Natural killer cell (primary cell): ENCODE measurements at regions not wholly inside any gene's neighbourhood (a gene's known extent, or its start where the extent isn't known, plus 50 kb on each side); places are given as distances from the start of the nearest gene placed in this dataset.
"Not testable (repeated sequence)": the region's sequence is repeated elsewhere in the genome, so short reads cannot be mapped to it uniquely, and the experiment has no call there.

Experiments
- ATAC-seq, 3 donors: fragments of 150-1000 bp in 2 of 3; fragments of 200-7000 bp in 1 of 3; cut with Tn5 transposase; 1 replicate in 1 of 3; 2 replicates in 2 of 3; pipeline ENCODE4 v1.10.0; 2021; ENCODE audit warnings: mild to moderate bottlenecking in 2 of 3, moderate library complexity in 2 of 3
- DNase-seq, 2 donors: peaks; one replicate each; pipeline versions ENCODE4 v3.0.0 to v3.0.0-alpha.2; 2013 to 2021; ENCODE audit warnings: mixed read lengths in 1 of 2
- H3K27ac ChIP-seq: one replicate; pipeline ENCODE4 v1.5.1; 2013; ENCODE audit warnings: mild to moderate bottlenecking, low read length
- H3K27me3 ChIP-seq: one replicate; pipeline ENCODE4 v1.6.1; 2013; ENCODE audit warnings: low read length; ENCODE audit not compliant: control insufficient read depth, insufficient read depth
- H3K36me3 ChIP-seq: one replicate; pipeline ENCODE4 v1.6.1; 2013; ENCODE audit warnings: low read length; ENCODE audit not compliant: control insufficient read depth, insufficient read depth
- H3K4me1 ChIP-seq: one replicate; pipeline ENCODE4 v1.6.1; 2013; ENCODE audit warnings: low read length; ENCODE audit not compliant: control insufficient read depth, insufficient read depth
- H3K4me3 ChIP-seq: one replicate; pipeline ENCODE4 v1.5.1; 2013; ENCODE audit warnings: low read length
- H3K9me3 ChIP-seq: one replicate; pipeline ENCODE4 v1.6.1; 2013; ENCODE audit warnings: low read length; ENCODE audit not compliant: control insufficient read depth, insufficient read depth
- H3K27ac Mint-ChIP-seq, 2 donors: one replicate each; pipeline ENCODE4 v1.8.0; 2022; ENCODE audit warnings: mild to moderate bottlenecking in 2 of 2, mixed read lengths in 2 of 2, moderate library complexity in 1 of 2
- H3K27me3 Mint-ChIP-seq, 2 donors: one replicate each; pipeline ENCODE4 v1.8.0; 2022; ENCODE audit warnings: low read depth in 2 of 2, mixed read lengths in 2 of 2
- H3K36me3 Mint-ChIP-seq: one replicate; pipeline ENCODE4 v1.8.0; 2022; ENCODE audit warnings: mixed read lengths
- H3K4me1 Mint-ChIP-seq, 2 donors: one replicate each; pipeline ENCODE4 v1.8.0; 2022; ENCODE audit warnings: mixed read lengths in 2 of 2
- H3K4me3 Mint-ChIP-seq: one replicate; pipeline ENCODE4 v1.8.0; 2022; ENCODE audit warnings: mild to moderate bottlenecking, moderate library complexity, mixed read lengths
- H3K9me3 Mint-ChIP-seq, 2 donors: one replicate each; pipeline ENCODE4 v1.8.0; 2022; ENCODE audit warnings: mixed read lengths in 2 of 2
- WGBS: methylation state at CpG from one replicate; pipeline ENCODE4 v1.1.7; 2013; ENCODE audit warnings: missing lambda C conversion rate; ENCODE audit not compliant: insufficient coverage; 5-methylcytosine and 5-hydroxymethylcytosine counted together
- intact Hi-C: fragments of 100-400 bp; cut with micrococcal nuclease; formaldehyde crosslinking; loops from one replicate; pipeline ENCODE4 v1.14.2; 2022
- TF ChIP-seq, protein P1 (sequence below): fragments of 200-600 bp; IDR thresholded peaks from one replicate; pipeline ENCODE4 v1.8.0; 2022; ENCODE audit warnings: antibody characterized with exemption

DNA sequence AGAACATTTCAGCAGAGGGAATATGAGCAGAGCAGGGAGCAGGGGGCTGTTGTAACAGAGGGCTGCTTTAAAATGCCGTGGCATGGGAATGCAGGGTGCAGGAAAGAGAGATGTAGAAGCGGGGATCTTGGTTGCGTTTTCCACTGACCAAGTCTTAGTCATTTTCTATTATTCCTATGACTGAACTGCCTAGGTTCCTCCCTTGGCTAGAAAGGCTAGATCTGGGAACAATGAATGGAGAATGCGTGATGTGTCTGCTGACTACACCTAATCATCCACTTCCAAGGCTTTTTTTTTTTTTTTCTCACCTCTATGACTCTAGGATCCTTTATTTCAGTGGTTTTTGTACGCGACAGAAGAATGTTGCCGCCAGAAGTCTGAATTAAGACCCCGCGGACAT, 607.4 kb upstream of the TBL1XR1 start:
- 96% methylated on average over 9 of the region's 9 CpGs for WGBS
- ATAC-seq = no peak
- peaks cover 8 to 12% of the 10 kb centered on the region in 2 donors for H3K4me1 Mint-ChIP-seq

DNA sequence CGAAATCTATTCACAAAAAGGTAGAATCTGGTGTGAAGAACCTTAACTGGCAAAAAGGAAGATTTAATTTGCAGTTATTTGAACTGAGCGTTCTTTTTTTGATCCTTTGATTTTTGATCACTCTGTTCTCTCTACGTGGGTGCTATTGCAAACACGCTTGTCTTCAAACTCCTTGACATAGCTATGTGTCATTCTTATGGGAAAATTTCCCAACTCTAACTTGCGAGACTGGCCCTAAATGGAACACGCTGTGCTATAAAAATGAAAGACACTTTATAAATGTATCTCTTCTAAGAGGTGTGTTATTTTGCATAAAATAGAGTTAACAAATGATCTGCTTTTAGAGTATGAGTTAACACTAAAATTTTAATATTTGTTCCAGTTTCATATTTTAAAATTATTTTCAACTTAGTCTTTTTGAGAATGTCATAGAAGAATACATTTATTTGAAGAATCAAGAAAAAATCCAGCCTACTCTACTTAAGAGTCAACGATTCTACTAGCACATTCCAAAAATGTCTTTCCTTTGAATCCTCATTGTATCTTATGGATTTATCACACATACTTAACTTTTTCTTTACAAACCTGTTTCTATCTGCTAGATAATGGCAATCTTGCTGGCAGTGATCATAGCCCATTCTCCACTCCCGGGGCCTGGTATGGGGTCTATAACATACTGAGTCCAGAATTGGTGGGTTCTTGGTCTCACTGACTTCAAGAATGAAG, 610.0 kb upstream of the TBL1XR1 start:
- no peak for DNase-seq
- H3K36me3 Mint-ChIP-seq = no peaks in the 10 kb centered on the region
- no peaks in the 10 kb centered on the region for H3K27me3 Mint-ChIP-seq
- no peaks in the 10 kb centered on the region for H3K4me1 ChIP-seq
- no peak overlapping the region for H3K27ac ChIP-seq
- TF ChIP-seq, protein P1, sequence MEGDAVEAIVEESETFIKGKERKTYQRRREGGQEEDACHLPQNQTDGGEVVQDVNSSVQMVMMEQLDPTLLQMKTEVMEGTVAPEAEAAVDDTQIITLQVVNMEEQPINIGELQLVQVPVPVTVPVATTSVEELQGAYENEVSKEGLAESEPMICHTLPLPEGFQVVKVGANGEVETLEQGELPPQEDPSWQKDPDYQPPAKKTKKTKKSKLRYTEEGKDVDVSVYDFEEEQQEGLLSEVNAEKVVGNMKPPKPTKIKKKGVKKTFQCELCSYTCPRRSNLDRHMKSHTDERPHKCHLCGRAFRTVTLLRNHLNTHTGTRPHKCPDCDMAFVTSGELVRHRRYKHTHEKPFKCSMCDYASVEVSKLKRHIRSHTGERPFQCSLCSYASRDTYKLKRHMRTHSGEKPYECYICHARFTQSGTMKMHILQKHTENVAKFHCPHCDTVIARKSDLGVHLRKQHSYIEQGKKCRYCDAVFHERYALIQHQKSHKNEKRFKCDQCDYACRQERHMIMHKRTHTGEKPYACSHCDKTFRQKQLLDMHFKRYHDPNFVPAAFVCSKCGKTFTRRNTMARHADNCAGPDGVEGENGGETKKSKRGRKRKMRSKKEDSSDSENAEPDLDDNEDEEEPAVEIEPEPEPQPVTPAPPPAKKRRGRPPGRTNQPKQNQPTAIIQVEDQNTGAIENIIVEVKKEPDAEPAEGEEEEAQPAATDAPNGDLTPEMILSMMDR = no peak
- H3K4me1 Mint-ChIP-seq = peaks cover 0 to 3% of the 10 kb centered on the region in 2 donors
- H3K27ac Mint-ChIP-seq = no peak overlapping the region
- no peak for ATAC-seq
- H3K9me3 Mint-ChIP-seq = no peaks in the 10 kb centered on the region
- intact Hi-C loops = no loop called here
- WGBS = 97% methylated on average over 8 of the region's 8 CpGs
- H3K27me3 ChIP-seq = no peaks in the 10 kb centered on the region
- no peaks in the 10 kb centered on the region for H3K9me3 ChIP-seq
- H3K36me3 ChIP-seq = no peaks in the 10 kb centered on the region
- H3K4me3 Mint-ChIP-seq = no peak overlapping the region
- H3K4me3 ChIP-seq = no peak overlapping the region

More for the DNA sequence above, 607.4 kb upstream of the TBL1XR1 start:
- Mint-ChIP-seq H3K27me3 (no peaks in the 10 kb centered on the region), H3K27ac (no peak overlapping the region), H3K36me3 (no peaks in the 10 kb centered on the region), H3K9me3 (no peaks in the 10 kb centered on the region), H3K4me3 (no peak overlapping the region)
- intact Hi-C loops = no loop called here
- Histone ChIP-seq H3K9me3 (no peaks in the 10 kb centered on the region), H3K4me1 (no peaks in the 10 kb centered on the region), H3K27ac (no peak overlapping the region), H3K4me3 (no peak overlapping the region), H3K27me3 (no peaks in the 10 kb centered on the region), H3K36me3 (no peaks in the 10 kb centered on the region)
- no peak for DNase-seq
- TF ChIP-seq, protein P1 = no peak

DNA sequence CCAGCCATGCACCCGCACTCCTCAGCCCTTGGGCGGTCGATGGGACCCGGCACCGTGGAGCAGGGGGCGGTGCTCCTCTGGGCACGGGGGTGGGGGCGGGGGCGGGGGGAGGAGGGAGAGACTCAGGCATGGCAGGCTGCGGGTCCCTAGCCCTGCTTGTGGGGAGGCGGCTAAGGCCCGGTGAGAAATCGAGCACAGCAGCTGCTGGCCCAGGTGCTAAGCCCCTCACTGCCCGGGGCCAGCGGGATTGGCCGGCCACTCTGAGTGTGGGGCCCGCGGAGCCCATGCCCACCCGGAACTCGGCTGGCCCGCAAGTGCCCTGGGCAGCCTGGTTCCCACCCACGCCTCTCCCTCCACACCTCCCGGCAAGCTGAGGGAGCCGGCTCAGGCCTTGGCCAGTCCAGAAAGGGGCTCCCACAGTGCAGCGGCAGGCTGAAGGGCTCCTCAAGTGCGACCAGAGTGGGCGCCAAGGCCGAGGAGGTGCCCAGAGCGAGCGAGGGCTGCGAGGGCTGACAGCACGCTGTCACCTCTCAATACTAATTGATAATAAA, 611.7 kb upstream of the TBL1XR1 start:
- intact Hi-C loops, H3K9me3 Mint-ChIP-seq, H3K36me3 Mint-ChIP-seq, H3K27ac ChIP-seq, H3K27me3 Mint-ChIP-seq, H3K4me3 Mint-ChIP-seq, H3K36me3 ChIP-seq, H3K27me3 ChIP-seq, H3K4me1 Mint-ChIP-seq, H3K4me3 ChIP-seq, H3K9me3 ChIP-seq, DNase-seq, ATAC-seq, H3K27ac Mint-ChIP-seq, H3K4me1 ChIP-seq: not testable (repeated sequence)
- WGBS = 98% methylated on average over 32 of the region's 32 CpGs

DNA sequence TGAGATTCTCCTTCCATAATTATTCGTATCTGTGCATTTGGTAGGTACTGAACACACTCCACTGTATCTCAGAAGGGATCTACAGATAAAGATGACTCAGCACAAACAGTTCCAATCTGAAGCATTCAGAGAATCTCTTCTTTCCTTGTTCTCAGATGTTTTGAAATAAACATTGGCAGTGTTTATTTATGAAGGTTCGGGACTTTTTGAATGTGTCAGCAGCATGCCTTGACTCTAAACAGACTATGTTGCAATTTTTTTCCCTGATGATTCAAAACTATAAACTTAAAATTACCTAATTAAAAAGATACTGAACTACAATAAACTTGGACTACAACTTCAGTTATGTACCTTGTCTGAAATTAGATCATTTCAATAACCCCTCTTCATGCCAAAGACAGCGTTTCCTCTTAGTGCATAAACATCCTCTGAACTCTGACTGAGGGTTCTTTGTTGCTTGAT, 612.9 kb upstream of the TBL1XR1 start:
- DNase-seq (no peak), ATAC-seq (no peak)
- no peaks in the 10 kb centered on the region for H3K36me3 ChIP-seq
- Mint-ChIP-seq H3K27me3 (no peaks in the 10 kb centered on the region), H3K27ac (no peak overlapping the region), H3K4me3 (no peak overlapping the region), H3K36me3 (no peaks in the 10 kb centered on the region), H3K9me3 (no peaks in the 10 kb centered on the region), H3K4me1 (no peaks in the 10 kb centered on the region)
- no peaks in the 10 kb centered on the region for H3K9me3 ChIP-seq
- H3K27me3 ChIP-seq = no peaks in the 10 kb centered on the region
- intact Hi-C loops = no loop called here
- WGBS = 51% methylated on average over 2 of the region's 3 CpGs
- no peak overlapping the region for H3K4me3 ChIP-seq
- no peak overlapping the region for H3K27ac ChIP-seq
- TF ChIP-seq, protein P1 = no peak
- no peaks in the 10 kb centered on the region for H3K4me1 ChIP-seq
